Heart left ventricle (tissue), 16 donors: ENCODE measurements at regions not wholly inside any gene's neighbourhood (a gene's known extent, or its start where the extent isn't known, plus 50 kb on each side); places are given as distances from the start of the nearest gene placed in this dataset.

Experiments
- ATAC-seq, 4 donors: fragments of 200-7000 bp; cut with Tn5 transposase; one replicate each; pipeline ENCODE4 v1.9.1; 2020 to 2022; ENCODE audit warnings: moderate library complexity in 4 of 4, mild to moderate bottlenecking in 3 of 4, moderate number of reproducible peaks in 1 of 4
- DNase-seq, 5 donors: peaks; one replicate each; pipeline ENCODE4 v3.0.0-alpha.2; 2020
- H3K27ac ChIP-seq, 12 donors: fragments of 200-600 bp; sonication (generic) in 4 of 12; one replicate each; pipeline versions ENCODE4 v1.5.0 to v1.8.0; 2016 to 2022; ENCODE audit warnings: mild to moderate bottlenecking in 2 of 12
- H3K27me3 ChIP-seq, 9 donors: fragments of 200-600 bp; sonication (generic) in 2 of 9; one replicate each; pipeline versions ENCODE4 v1.5.1 to v1.8.0; 2016 to 2022; ENCODE audit warnings: mild to moderate bottlenecking in 3 of 9
- H3K36me3 ChIP-seq, 9 donors: fragments of 200-600 bp; sonication (generic) in 2 of 9; one replicate each; pipeline versions ENCODE4 v1.5.0 to v1.8.0; 2018 to 2022; ENCODE audit warnings: mild to moderate bottlenecking in 2 of 9
- H3K4me1 ChIP-seq, 12 donors: fragments of 200-600 bp; sonication (generic) in 4 of 12; one replicate each; pipeline versions ENCODE4 v1.5.0 to v1.8.0; 2016 to 2022; ENCODE audit warnings: mild to moderate bottlenecking in 3 of 12
- H3K4me3 ChIP-seq, 12 donors: fragments of 200-600 bp; sonication (generic) in 4 of 12; one replicate each; pipeline versions ENCODE4 v1.5.0 to v1.8.0; 2017 to 2022; ENCODE audit warnings: mild to moderate bottlenecking in 9 of 12, moderate library complexity in 4 of 12
- H3K9me3 ChIP-seq, 12 donors: fragments of 200-600 bp; sonication (generic) in 4 of 12; one replicate each; pipeline versions ENCODE4 v1.5.0 to v1.8.0; 2016 to 2022; ENCODE audit warnings: mild to moderate bottlenecking in 1 of 12
- POLR2A ChIP-seq, 2 donors: fragments of 450-650 bp; IDR thresholded peaks; one replicate each; pipeline ENCODE4 v1.6.1; 2017; ENCODE audit warnings: antibody characterized with exemption in 2 of 2, mild to moderate bottlenecking in 2 of 2, moderate library complexity in 2 of 2
- WGBS, 4 donors: extraction: QIAGEN DNeasy Blood & Tissue Kit in 2 of 4; methylation state at CpG; one replicate each; pipeline versions ENCODE4 v1.1.5 to v1.1.7; 2013 to 2018; 5-methylcytosine and 5-hydroxymethylcytosine counted together
- intact Hi-C, 10 donors: fragments of 100-400 bp; cut with DNase I; formaldehyde crosslinking; loops; one replicate each; pipeline versions ENCODE4 v1.11.1 to v1.14.2; 2022
- TF ChIP-seq, protein P1 (sequence below), 12 donors: fragments of 200-600 bp; sonication (generic) in 4 of 12; IDR thresholded peaks; one replicate each; pipeline versions ENCODE4 v1.5.0 to v1.8.0; 2018 to 2022; ENCODE audit warnings: antibody characterized with exemption in 12 of 12, mild to moderate bottlenecking in 5 of 12
- donor health status: ischemic (EF 13 %, LVEDD 7.1; RV severe dilation, severe dysfunction).
- donor health status: healthy with polysubstance abuse.
- donor health status: DM: no; HTN: yes; CAD: no.
- donor health status: DM: no; HTN: no; CAD: no.
- donor health status: ischemic (EF 25% LVEDD 6.9; RV normal size, moderate dysfunction).
- donor health status: ischemic (EF 25% LVEDD 5.7; RV mildly dilated, moderate dysfunction).
- donor health status: healthy.
- donor health status: DM: yes; HTN: yes; CAD: no.
- donor health status: ischemic (EF 35%, LVEDD 5.7; RV mildly dilated, moderate dysfunction).
- donor health status: nonischemic (EF 11% LVEDD 7.7; RV severe dilation, severe dysfunction).
- donor health status: DM: yes; HTN: yes; CAD: no.
- donor health status: PGD.
- donor health status: ischemic (EF 29% LVEDD 5.4; RV normal size, mild dysfunction).
- donor health status: nonischemic (EF 23%, LVEDD 6.1; RV moderate dilation, normal function).

DNA sequence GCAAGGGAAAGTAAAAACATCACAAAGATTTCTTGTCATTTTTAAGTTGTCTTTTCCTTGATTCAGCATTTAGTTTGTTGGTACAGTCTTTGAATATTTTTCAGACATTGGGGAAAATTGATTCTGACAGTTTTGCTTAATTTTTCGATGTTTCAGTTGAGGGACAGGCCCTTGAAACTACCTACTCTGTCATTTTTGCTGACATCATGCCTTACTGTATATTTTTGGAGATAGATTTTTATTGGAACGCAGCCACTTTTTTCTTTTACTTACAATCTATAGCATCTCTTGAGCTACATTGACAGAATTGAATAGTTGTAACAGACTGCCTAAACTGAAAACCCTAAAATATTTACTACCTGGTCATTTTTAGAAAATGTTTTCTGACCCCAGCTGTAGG is 297.1 kb upstream of the KIF2B start:
- 70 to 82% (median 73%) methylated on average over 2 of the region's 2 CpGs for WGBS, 4 donors
- Histone ChIP-seq H3K27ac (no peak overlapping the region), H3K4me1 (no peaks in the 10 kb centered on the region), H3K4me3 (no peak overlapping the region), H3K36me3 (no peaks in the 10 kb centered on the region), H3K9me3 (peaks cover 0 to 5% (median 0%) of the 10 kb centered on the region in 12 donors), H3K27me3 (no peaks in the 10 kb centered on the region)
- DNase-seq (no peak), ATAC-seq (no peak)
- TF ChIP-seq, protein P1, sequence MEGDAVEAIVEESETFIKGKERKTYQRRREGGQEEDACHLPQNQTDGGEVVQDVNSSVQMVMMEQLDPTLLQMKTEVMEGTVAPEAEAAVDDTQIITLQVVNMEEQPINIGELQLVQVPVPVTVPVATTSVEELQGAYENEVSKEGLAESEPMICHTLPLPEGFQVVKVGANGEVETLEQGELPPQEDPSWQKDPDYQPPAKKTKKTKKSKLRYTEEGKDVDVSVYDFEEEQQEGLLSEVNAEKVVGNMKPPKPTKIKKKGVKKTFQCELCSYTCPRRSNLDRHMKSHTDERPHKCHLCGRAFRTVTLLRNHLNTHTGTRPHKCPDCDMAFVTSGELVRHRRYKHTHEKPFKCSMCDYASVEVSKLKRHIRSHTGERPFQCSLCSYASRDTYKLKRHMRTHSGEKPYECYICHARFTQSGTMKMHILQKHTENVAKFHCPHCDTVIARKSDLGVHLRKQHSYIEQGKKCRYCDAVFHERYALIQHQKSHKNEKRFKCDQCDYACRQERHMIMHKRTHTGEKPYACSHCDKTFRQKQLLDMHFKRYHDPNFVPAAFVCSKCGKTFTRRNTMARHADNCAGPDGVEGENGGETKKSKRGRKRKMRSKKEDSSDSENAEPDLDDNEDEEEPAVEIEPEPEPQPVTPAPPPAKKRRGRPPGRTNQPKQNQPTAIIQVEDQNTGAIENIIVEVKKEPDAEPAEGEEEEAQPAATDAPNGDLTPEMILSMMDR (IDR thresholded peaks at IDR 0.05), result no peak
- no peak for TF ChIP-seq POLR2A (IDR thresholded peaks at IDR 0.05)
- intact Hi-C loops, result no loop called here

DNA sequence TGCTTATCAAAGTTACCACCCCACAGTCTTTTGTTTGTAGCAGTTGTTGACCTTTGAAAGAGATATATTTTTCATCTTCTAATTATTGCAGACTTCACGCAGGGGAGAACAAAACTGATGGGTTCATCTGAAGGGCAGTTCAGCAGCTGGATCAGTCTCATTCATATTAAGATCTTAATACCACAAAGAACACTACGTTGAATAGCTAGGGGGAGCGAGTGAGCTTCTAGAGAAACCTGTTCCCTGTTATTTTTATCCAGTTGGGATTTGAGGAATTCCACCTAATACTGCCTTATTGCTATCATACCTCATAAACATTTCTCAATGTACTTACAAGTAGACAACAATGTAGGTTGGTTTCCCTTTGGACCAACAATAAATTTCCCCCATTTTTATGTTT is 306.1 kb upstream of the KIF2B start:
- H3K36me3 ChIP-seq, result no peaks in the 10 kb centered on the region
- no peak overlapping the region for H3K4me3 ChIP-seq
- H3K9me3 ChIP-seq, result peaks cover 0 to 5% (median 0%) of the 10 kb centered on the region in 12 donors
- TF ChIP-seq POLR2A (IDR thresholded peaks at IDR 0.05), result no peak
- TF ChIP-seq, protein P1 (IDR thresholded peaks at IDR 0.05), result peak in 1 of 12 donors; percentile 17
- ATAC-seq (no peak), DNase-seq (no peak)
- no peak overlapping the region for H3K27ac ChIP-seq
- no peaks in the 10 kb centered on the region for H3K4me1 ChIP-seq
- WGBS, 4 donors, result 12 to 24% (median 17%) methylated on average over 3 of the region's 3 CpGs
- intact Hi-C loops, result no loop called here
- no peaks in the 10 kb centered on the region for H3K27me3 ChIP-seq

- intact Hi-C loops, result no loop called here
- 75 to 78% (median 76%) methylated on average over 2 of the region's 2 CpGs for WGBS, 4 donors
- no peaks in the 10 kb centered on the region for H3K4me1 ChIP-seq
These were observed 323.4 kb upstream of the KIF2B start for GRCh38 chr17:53499277-53499676.

GRCh38 chr17:53496356-53496755 is 326.4 kb upstream of the KIF2B start:
- DNase-seq (no peak), ATAC-seq (no peak)
- Histone ChIP-seq H3K27me3 (no peaks in the 10 kb centered on the region), H3K27ac (no peak overlapping the region), H3K9me3 (peaks cover 0 to 3% (median 0%) of the 10 kb centered on the region in 12 donors), H3K4me3 (no peak overlapping the region), H3K4me1 (no peaks in the 10 kb centered on the region), H3K36me3 (no peaks in the 10 kb centered on the region)
- WGBS, 4 donors, result 83 to 91% (median 87%) methylated on average over 1 of the region's 1 CpG
- intact Hi-C loops, result no loop called here
- TF ChIP-seq, protein P1 (IDR thresholded peaks at IDR 0.05), result no peak
- no peak for TF ChIP-seq POLR2A (IDR thresholded peaks at IDR 0.05)

More at GRCh38 chr17:53499277-53499676, 323.4 kb upstream of the KIF2B start:
- TF ChIP-seq, protein P1 (IDR thresholded peaks at IDR 0.05), result no peak
- no peak for TF ChIP-seq POLR2A (IDR thresholded peaks at IDR 0.05)
- Histone ChIP-seq H3K9me3 (peaks cover 0 to 3% (median 0%) of the 10 kb centered on the region in 12 donors), H3K27me3 (no peaks in the 10 kb centered on the region), H3K27ac (no peak overlapping the region), H3K4me3 (no peak overlapping the region), H3K36me3 (no peaks in the 10 kb centered on the region)
- ATAC-seq (no peak), DNase-seq (no peak)
